ENCODE measurements at regions not wholly inside any gene's neighbourhood (a gene's known extent, or its start where the extent isn't known, plus 50 kb on each side); places are given as distances from the start of the nearest gene placed in this dataset.

GRCh38 chr1:106831511-106831910 is 225.0 kb upstream of the PRMT6 start:
- TF ChIP-seq REST (IDR thresholded peaks at IDR 0.05; ENCODE audit: insufficient read depth in 1 of 2, low read depth in 2 of 2, low read length in 2 of 2) (no peak), POLR2AphosphoS5 (IDR thresholded peaks at IDR 0.05; ENCODE audit: low read depth, low read length) (no peak), TAF1 (IDR thresholded peaks at IDR 0.05; ENCODE audit: borderline replicate concordance, insufficient read depth, low read length) (no peak)
